ENCODE measurements at regions not wholly inside any gene's neighbourhood (a gene's known extent, or its start where the extent isn't known, plus 50 kb on each side); places are given as distances from the start of the nearest gene placed in this dataset.

- H2AFZ ChIP-seq (ENCODE audit: insufficient read depth, low read depth, low read length, poor library complexity, severe bottlenecking), result peak overlapping the region; percentile 37
- peak overlapping the region; percentile 40 for H3K4me2 ChIP-seq (replicated peaks; ENCODE audit: extremely low read depth, low read length, poor library complexity, severe bottlenecking)
- Mint-ChIP-seq H3K36me3 (no peaks in the 10 kb centered on the region), H3K27ac (peak overlapping the region in 2 of 7 donors; percentile 43 to 73), H3K4me3 (peak overlapping the region in 1 of 2 donors; percentile 78), H3K4me1 (peaks cover 12% of the 10 kb centered on the region), H3K27me3 (ENCODE audit: low read depth in 3 of 3) (no peaks in the 10 kb centered on the region), H3K9me3 (peaks cover 0 to 5% (median 4%) of the 10 kb centered on the region in 7 donors)
- H3K27me3 ChIP-seq (ENCODE audit: control insufficient read depth in 2 of 2, insufficient read depth in 2 of 2, low read length in 2 of 2), result no peaks in the 10 kb centered on the region
- intact Hi-C loops (cut with micrococcal nuclease), result no loop called here
- TF ChIP-seq, protein P1, sequence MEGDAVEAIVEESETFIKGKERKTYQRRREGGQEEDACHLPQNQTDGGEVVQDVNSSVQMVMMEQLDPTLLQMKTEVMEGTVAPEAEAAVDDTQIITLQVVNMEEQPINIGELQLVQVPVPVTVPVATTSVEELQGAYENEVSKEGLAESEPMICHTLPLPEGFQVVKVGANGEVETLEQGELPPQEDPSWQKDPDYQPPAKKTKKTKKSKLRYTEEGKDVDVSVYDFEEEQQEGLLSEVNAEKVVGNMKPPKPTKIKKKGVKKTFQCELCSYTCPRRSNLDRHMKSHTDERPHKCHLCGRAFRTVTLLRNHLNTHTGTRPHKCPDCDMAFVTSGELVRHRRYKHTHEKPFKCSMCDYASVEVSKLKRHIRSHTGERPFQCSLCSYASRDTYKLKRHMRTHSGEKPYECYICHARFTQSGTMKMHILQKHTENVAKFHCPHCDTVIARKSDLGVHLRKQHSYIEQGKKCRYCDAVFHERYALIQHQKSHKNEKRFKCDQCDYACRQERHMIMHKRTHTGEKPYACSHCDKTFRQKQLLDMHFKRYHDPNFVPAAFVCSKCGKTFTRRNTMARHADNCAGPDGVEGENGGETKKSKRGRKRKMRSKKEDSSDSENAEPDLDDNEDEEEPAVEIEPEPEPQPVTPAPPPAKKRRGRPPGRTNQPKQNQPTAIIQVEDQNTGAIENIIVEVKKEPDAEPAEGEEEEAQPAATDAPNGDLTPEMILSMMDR (IDR thresholded peaks at IDR 0.05), result no peak
- no peaks in the 10 kb centered on the region for H3K36me3 ChIP-seq (replicated peaks in 1 of 2; ENCODE audit: control insufficient read depth in 1 of 2, insufficient read depth in 2 of 2, low read length in 2 of 2)
- H3K4me3 ChIP-seq (replicated peaks in 1 of 3; ENCODE audit: low read depth in 2 of 3, low read length in 3 of 3), result peak overlapping the region in 1 of 3 experiments; percentile 41
- no peaks in the 10 kb centered on the region for H3K79me2 ChIP-seq (ENCODE audit: insufficient read depth, low read length)
- no peaks in the 10 kb centered on the region for H4K20me1 ChIP-seq (ENCODE audit: insufficient read depth, low read length)
- 9% methylated on average over 6 of the region's 14 CpGs for WGBS (ENCODE audit: insufficient coverage)
- peak; percentile 1 to 42 (median 21) for DNase-seq
- H3K9me3 ChIP-seq (replicated peaks in 1 of 2; ENCODE audit: control insufficient read depth in 1 of 2, insufficient read depth in 1 of 2, low read length in 2 of 2), result peaks cover 0 to 3% of the 10 kb centered on the region in 2 donors
- no peak overlapping the region for H3K9ac ChIP-seq (ENCODE audit: insufficient read depth, low read length, poor library complexity, severe bottlenecking)
- H3K4me1 ChIP-seq (ENCODE audit: control insufficient read depth in 1 of 2, insufficient read depth in 2 of 2, low read length in 2 of 2), result peaks cover 11 to 13% of the 10 kb centered on the region in 2 donors
- H3K27ac ChIP-seq (ENCODE audit: low read depth in 1 of 2, low read length in 2 of 2), result no peak overlapping the region
Observed at GRCh38 chr20:51926670-51927305, 124.5 kb upstream of the SALL4 start.

DNA sequence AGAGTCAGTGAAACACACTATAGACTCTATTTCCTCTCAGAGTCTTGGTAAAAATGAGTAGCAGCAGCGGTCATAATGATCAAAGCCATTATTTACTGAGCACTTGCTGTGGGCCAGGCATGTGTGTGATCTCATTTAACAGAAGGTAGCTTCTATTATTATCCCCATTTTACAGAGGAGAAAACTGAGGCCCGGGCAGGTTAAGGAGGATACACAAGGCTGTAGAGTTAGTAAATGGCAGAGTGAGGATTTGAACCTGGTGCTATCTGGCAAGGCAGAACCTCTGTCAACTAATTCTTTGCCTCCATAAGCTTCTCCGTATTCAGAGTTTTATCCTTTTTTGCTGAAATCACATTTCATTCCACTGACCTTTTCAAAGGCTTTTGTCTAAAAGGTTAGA, 122.2 kb upstream of the SALL4 start:
- H3K4me2 ChIP-seq (replicated peaks; ENCODE audit: extremely low read depth, low read length, poor library complexity, severe bottlenecking), result no peak overlapping the region
- no peak overlapping the region for H3K9ac ChIP-seq (ENCODE audit: insufficient read depth, low read length, poor library complexity, severe bottlenecking)
- no peak overlapping the region for H2AFZ ChIP-seq (ENCODE audit: insufficient read depth, low read depth, low read length, poor library complexity, severe bottlenecking)
- TF ChIP-seq, protein P1 (IDR thresholded peaks at IDR 0.05), result no peak
- no peaks in the 10 kb centered on the region for H3K79me2 ChIP-seq (ENCODE audit: insufficient read depth, low read length)
- peaks cover 11 to 13% of the 10 kb centered on the region in 2 donors for H3K4me1 ChIP-seq (ENCODE audit: control insufficient read depth in 1 of 2, insufficient read depth in 2 of 2, low read length in 2 of 2)
- Mint-ChIP-seq H3K27me3 (ENCODE audit: low read depth in 3 of 3) (no peaks in the 10 kb centered on the region), H3K9me3 (peaks cover 0 to 5% (median 4%) of the 10 kb centered on the region in 7 donors), H3K36me3 (no peaks in the 10 kb centered on the region), H3K27ac (no peak overlapping the region), H3K4me1 (peaks cover 12% of the 10 kb centered on the region), H3K4me3 (no peak overlapping the region)
- no peaks in the 10 kb centered on the region for H3K36me3 ChIP-seq (replicated peaks in 1 of 2; ENCODE audit: control insufficient read depth in 1 of 2, insufficient read depth in 2 of 2, low read length in 2 of 2)
- no peaks in the 10 kb centered on the region for H3K27me3 ChIP-seq (ENCODE audit: control insufficient read depth in 2 of 2, insufficient read depth in 2 of 2, low read length in 2 of 2)
- H3K4me3 ChIP-seq (replicated peaks in 1 of 3; ENCODE audit: low read depth in 2 of 3, low read length in 3 of 3), result no peak overlapping the region
- WGBS (ENCODE audit: insufficient coverage), result no CpG with 5 or more reads among the region's 3 CpGs
- no peak overlapping the region for H3K27ac ChIP-seq (ENCODE audit: low read depth in 1 of 2, low read length in 2 of 2)
- DNase-seq, result no peak
- H3K9me3 ChIP-seq (replicated peaks in 1 of 2; ENCODE audit: control insufficient read depth in 1 of 2, insufficient read depth in 1 of 2, low read length in 2 of 2), result peaks cover 0 to 3% of the 10 kb centered on the region in 2 donors
- H4K20me1 ChIP-seq (ENCODE audit: insufficient read depth, low read length), result no peaks in the 10 kb centered on the region
- intact Hi-C loops (cut with micrococcal nuclease), result no loop called here
